ENCODE measurements at regions not wholly inside any gene's neighbourhood (a gene's known extent, or its start where the extent isn't known, plus 50 kb on each side); places are given as distances from the start of the nearest gene placed in this dataset.

GRCh38 chr5:74363603-74364205, 276.8 kb downstream of the ENC1 start:
- no peak for FAIRE-seq
- DNase-seq (ENCODE audit: insufficient read length, low spot score) = no peak

GRCh38 chr5:74361406-74362358, 278.8 kb downstream of the ENC1 start:
- FAIRE-seq (no peak), DNase-seq (ENCODE audit: insufficient read length, low spot score) (no peak)

- no peak for FAIRE-seq
These were observed 279.9 kb downstream of the ENC1 start for GRCh38 chr5:74360535-74361210.

GRCh38 chr5:74357827-74358226, 282.7 kb downstream of the ENC1 start:
- no peak for DNase-seq (ENCODE audit: insufficient read length, low spot score)
- no peak for FAIRE-seq

More at GRCh38 chr5:74360535-74361210, 279.9 kb downstream of the ENC1 start:
- no peak for DNase-seq (ENCODE audit: insufficient read length, low spot score)

GRCh38 chr5:74356009-74356695, 284.4 kb downstream of the ENC1 start:
- no peak for DNase-seq (ENCODE audit: insufficient read length, low spot score)
- no peak for FAIRE-seq

GRCh38 chr5:74355041-74355824, 285.3 kb downstream of the ENC1 start:
- FAIRE-seq (no peak), DNase-seq (ENCODE audit: insufficient read length, low spot score) (no peak)

GRCh38 chr5:74352256-74352655, 288.3 kb downstream of the ENC1 start:
- DNase-seq (ENCODE audit: insufficient read length, low spot score) (no peak), FAIRE-seq (no peak)

- DNase-seq (ENCODE audit: insufficient read length, low spot score) (no peak), FAIRE-seq (no peak)
These were observed 297.4 kb downstream of the ENC1 start for GRCh38 chr5:74342948-74343682.

GRCh38 chr5:74342182-74342581, 298.3 kb downstream of the ENC1 start:
- DNase-seq (ENCODE audit: insufficient read length, low spot score) (no peak), FAIRE-seq (no peak)

- FAIRE-seq = no peak
- no peak for DNase-seq (ENCODE audit: insufficient read length, low spot score)
These were observed 299.3 kb downstream of the ENC1 start for GRCh38 chr5:74341221-74341620.

- DNase-seq (ENCODE audit: insufficient read length, low spot score) (no peak), FAIRE-seq (no peak)
These were observed 300.1 kb downstream of the ENC1 start for GRCh38 chr5:74340476-74340875.

GRCh38 chr5:74337984-74338310, 302.6 kb downstream of the ENC1 start:
- FAIRE-seq (no peak), DNase-seq (ENCODE audit: insufficient read length, low spot score) (no peak)

GRCh38 chr5:74337254-74337983, 303.1 kb downstream of the ENC1 start:
- FAIRE-seq (no peak), DNase-seq (ENCODE audit: insufficient read length, low spot score) (no peak)

GRCh38 chr5:74336297-74336696, 304.2 kb downstream of the ENC1 start:
- FAIRE-seq (no peak), DNase-seq (ENCODE audit: insufficient read length, low spot score) (no peak)

GRCh38 chr5:74334762-74335384, 305.7 kb downstream of the ENC1 start:
- DNase-seq (ENCODE audit: insufficient read length, low spot score) = no peak
- FAIRE-seq = no peak

GRCh38 chr5:74334062-74334761, 306.3 kb downstream of the ENC1 start:
- no peak for DNase-seq (ENCODE audit: insufficient read length, low spot score)
- no peak for FAIRE-seq

- DNase-seq (ENCODE audit: insufficient read length, low spot score) (no peak), FAIRE-seq (no peak)
These were observed 307.1 kb downstream of the ENC1 start for GRCh38 chr5:74333430-74333829.

GRCh38 chr5:74332682-74333081, 307.8 kb downstream of the ENC1 start:
- DNase-seq (ENCODE audit: insufficient read length, low spot score) = no peak
- FAIRE-seq = no peak

Measured in GM19239 (cell line).